PFSK-1 (cell line): ENCODE measurements at regions not wholly inside any gene's neighbourhood (a gene's known extent, or its start where the extent isn't known, plus 50 kb on each side); places are given as distances from the start of the nearest gene placed in this dataset.

Source experiments
- SIN3A ChIP-seq: IDR thresholded peaks from 2 replicates; pipeline ENCODE4 v1.6.1; 2012; ENCODE audit warnings: mild to moderate bottlenecking, low read length, moderate library complexity, borderline replicate concordance; ENCODE audit not compliant: insufficient read depth
- TAF1 ChIP-seq: IDR thresholded peaks from 2 replicates; pipeline ENCODE4 v1.6.1; 2012; ENCODE audit warnings: low read length, control low read depth, borderline replicate concordance; ENCODE audit not compliant: insufficient read depth
- TF ChIP-seq, protein P1 (sequence below), 2 experiments: IDR thresholded peaks; 2 replicates each; pipeline versions ENCODE4 v1.6.1 to v1.8.0; 2011 to 2012; ENCODE audit warnings: low read depth in 2 of 2, low read length in 2 of 2, control low read depth in 1 of 2, inconsistent platforms in 1 of 2, mild to moderate bottlenecking in 1 of 2, moderate library complexity in 1 of 2; ENCODE audit not compliant: insufficient read depth in 1 of 2

DNA sequence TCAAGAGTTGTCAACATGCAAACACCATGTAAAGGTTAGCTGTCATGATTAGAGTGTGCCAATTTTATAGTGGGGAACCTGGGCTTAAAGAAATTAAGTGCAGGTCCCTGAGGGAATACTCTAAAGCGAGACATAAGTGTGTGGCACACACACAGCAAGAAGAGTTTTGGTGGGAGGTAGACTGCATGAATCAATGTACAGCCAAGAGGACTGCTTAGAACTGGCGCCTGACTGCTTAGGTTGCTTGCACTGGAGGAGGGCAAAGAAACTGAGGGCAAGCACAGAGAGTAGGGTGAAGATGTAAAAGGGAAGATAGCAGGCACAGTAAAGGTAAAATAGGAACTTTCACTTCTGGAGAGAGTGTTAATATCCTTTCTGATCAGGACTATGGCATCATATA lies 184.9 kb downstream of the SOX2 start:
- TF ChIP-seq TAF1 (no peak), SIN3A (no peak)
- TF ChIP-seq, protein P1, sequence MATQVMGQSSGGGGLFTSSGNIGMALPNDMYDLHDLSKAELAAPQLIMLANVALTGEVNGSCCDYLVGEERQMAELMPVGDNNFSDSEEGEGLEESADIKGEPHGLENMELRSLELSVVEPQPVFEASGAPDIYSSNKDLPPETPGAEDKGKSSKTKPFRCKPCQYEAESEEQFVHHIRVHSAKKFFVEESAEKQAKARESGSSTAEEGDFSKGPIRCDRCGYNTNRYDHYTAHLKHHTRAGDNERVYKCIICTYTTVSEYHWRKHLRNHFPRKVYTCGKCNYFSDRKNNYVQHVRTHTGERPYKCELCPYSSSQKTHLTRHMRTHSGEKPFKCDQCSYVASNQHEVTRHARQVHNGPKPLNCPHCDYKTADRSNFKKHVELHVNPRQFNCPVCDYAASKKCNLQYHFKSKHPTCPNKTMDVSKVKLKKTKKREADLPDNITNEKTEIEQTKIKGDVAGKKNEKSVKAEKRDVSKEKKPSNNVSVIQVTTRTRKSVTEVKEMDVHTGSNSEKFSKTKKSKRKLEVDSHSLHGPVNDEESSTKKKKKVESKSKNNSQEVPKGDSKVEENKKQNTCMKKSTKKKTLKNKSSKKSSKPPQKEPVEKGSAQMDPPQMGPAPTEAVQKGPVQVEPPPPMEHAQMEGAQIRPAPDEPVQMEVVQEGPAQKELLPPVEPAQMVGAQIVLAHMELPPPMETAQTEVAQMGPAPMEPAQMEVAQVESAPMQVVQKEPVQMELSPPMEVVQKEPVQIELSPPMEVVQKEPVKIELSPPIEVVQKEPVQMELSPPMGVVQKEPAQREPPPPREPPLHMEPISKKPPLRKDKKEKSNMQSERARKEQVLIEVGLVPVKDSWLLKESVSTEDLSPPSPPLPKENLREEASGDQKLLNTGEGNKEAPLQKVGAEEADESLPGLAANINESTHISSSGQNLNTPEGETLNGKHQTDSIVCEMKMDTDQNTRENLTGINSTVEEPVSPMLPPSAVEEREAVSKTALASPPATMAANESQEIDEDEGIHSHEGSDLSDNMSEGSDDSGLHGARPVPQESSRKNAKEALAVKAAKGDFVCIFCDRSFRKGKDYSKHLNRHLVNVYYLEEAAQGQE (IDR thresholded peaks at IDR 0.05; ENCODE audit: insufficient read depth in 1 of 2, low read depth in 2 of 2, low read length in 2 of 2): no peak
